KMS-11 (cell line): ENCODE measurements at regions not wholly inside any gene's neighbourhood (a gene's known extent, or its start where the extent isn't known, plus 50 kb on each side); places are given as distances from the start of the nearest gene placed in this dataset.

Experiments used
- H2AFZ ChIP-seq: fragments of 200-600 bp; sonication (generic); 2 replicates; pipeline ENCODE4 v1.6.1; 2016; ENCODE audit warnings: antibody characterized with exemption, mixed run types, low read depth
- H3K27ac ChIP-seq: fragments of 200-600 bp; sonication (generic); 2 replicates; pipeline ENCODE4 v1.6.1; 2016; ENCODE audit warnings: mild to moderate bottlenecking, mixed run types
- H3K27me3 ChIP-seq: fragments of 200-600 bp; sonication (generic); 2 replicates; pipeline ENCODE4 v1.6.1; 2017; ENCODE audit warnings: mild to moderate bottlenecking, low read depth, mixed run types, moderate library complexity; ENCODE audit not compliant: insufficient read depth
- H3K36me3 ChIP-seq: fragments of 200-600 bp; sonication (generic); 2 replicates; pipeline ENCODE4 v1.6.1; 2017; ENCODE audit warnings: mild to moderate bottlenecking, mixed run types; ENCODE audit not compliant: insufficient read depth
- H3K4me1 ChIP-seq: fragments of 200-600 bp; sonication (generic); 2 replicates; pipeline ENCODE4 v1.6.1; 2016; ENCODE audit warnings: mild to moderate bottlenecking, low read depth, mixed run types; ENCODE audit not compliant: poor library complexity, severe bottlenecking
- H3K4me2 ChIP-seq: fragments of 200-600 bp; sonication (generic); 2 replicates; pipeline ENCODE4 v1.7.0; 2016; ENCODE audit warnings: mild to moderate bottlenecking, mixed run types
- H3K4me3 ChIP-seq: fragments of 200-600 bp; sonication (generic); IDR thresholded peaks from 2 replicates; pipeline ENCODE4 v1.6.1; 2017; ENCODE audit warnings: low read depth, low read length, mixed read lengths; ENCODE audit not compliant: insufficient read depth
- H3K79me2 ChIP-seq: fragments of 200-600 bp; sonication (generic); 2 replicates; pipeline ENCODE4 v1.6.1; 2016; ENCODE audit warnings: low read depth, mixed run types; ENCODE audit not compliant: insufficient read depth
- H3K9ac ChIP-seq: fragments of 200-600 bp; sonication (generic); 2 replicates; pipeline ENCODE4 v1.6.1; 2016; ENCODE audit warnings: mild to moderate bottlenecking, mixed run types
- H4K20me1 ChIP-seq: fragments of 200-600 bp; sonication (generic); 2 replicates; pipeline ENCODE4 v1.6.1; 2016; ENCODE audit warnings: mild to moderate bottlenecking, mixed run types; ENCODE audit not compliant: insufficient read depth
- TF ChIP-seq, protein P1 (sequence below): fragments of 200-600 bp; sonication (generic); conservative IDR thresholded peaks from 2 replicates; pipeline ENCODE4 v1.6.1; 2017; ENCODE audit warnings: low read depth, mild to moderate bottlenecking, antibody characterized with exemption, low read length, moderate library complexity, mixed read lengths

DNA sequence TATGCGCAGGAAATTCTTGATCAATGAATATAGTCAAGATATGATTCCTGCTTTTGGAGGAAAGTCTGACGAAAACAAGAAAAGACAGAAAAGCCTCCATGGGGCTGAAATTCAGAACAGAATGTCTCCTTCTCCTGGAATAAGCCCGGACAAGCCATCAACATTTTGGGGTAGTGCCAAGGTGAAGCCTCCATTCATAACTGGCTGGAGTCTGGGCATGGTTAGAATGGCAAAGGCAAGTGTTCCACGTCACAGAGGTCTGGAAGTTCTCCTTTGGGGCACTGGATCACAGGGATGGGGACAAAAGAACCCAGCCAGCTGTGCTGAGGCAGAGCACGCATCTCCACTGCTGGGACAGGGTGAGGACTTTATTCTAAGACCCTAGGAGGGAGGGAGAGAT lies 505.7 kb downstream of the CMPK2 start:
- TF ChIP-seq, protein P1, sequence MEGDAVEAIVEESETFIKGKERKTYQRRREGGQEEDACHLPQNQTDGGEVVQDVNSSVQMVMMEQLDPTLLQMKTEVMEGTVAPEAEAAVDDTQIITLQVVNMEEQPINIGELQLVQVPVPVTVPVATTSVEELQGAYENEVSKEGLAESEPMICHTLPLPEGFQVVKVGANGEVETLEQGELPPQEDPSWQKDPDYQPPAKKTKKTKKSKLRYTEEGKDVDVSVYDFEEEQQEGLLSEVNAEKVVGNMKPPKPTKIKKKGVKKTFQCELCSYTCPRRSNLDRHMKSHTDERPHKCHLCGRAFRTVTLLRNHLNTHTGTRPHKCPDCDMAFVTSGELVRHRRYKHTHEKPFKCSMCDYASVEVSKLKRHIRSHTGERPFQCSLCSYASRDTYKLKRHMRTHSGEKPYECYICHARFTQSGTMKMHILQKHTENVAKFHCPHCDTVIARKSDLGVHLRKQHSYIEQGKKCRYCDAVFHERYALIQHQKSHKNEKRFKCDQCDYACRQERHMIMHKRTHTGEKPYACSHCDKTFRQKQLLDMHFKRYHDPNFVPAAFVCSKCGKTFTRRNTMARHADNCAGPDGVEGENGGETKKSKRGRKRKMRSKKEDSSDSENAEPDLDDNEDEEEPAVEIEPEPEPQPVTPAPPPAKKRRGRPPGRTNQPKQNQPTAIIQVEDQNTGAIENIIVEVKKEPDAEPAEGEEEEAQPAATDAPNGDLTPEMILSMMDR, result no peak
- Histone ChIP-seq H3K9ac (no peak overlapping the region), H4K20me1 (no peaks in the 10 kb centered on the region), H2AFZ (no peak overlapping the region), H3K79me2 (no peaks in the 10 kb centered on the region), H3K27ac (no peak overlapping the region), H3K27me3 (no peaks in the 10 kb centered on the region), H3K4me2 (no peak overlapping the region), H3K36me3 (no peaks in the 10 kb centered on the region), H3K4me3 (no peak overlapping the region), H3K4me1 (no peaks in the 10 kb centered on the region)

DNA sequence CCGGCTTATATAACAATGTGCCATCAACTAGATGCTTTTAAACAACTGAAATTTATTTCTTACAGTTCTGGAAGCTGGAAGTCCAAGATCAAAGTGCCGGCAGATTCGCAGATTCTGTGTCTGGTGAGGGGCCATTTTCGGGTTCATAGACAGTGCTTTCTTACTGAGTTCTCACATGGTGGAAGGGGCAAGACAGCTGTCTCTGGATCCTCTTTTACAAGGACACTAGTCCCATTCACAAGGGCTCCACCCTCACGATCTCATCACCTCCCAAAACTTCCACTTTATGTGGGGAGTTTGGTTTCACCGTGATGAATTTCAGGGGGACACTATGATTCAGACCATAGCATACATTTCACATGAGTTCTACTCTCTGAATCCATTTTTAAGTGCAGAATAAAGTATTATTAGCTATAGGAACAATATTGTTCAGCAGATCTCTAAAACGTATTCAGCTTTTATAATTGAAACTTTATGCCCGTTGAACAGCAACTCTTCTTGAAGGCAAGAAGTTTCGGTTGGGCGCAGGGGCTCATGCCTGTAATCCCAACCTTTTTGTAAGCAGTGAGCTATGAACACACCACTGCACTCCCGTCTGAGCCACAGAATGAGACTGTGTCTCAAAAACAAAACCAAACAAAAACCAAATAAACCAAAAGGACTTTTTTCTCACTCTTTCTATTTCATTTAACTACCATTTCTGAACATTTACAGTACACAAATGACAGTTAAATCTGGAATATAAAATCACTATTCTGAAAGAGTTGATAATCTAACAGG lies 502.8 kb downstream of the CMPK2 start:
- H3K9ac ChIP-seq, result no peak overlapping the region
- no peaks in the 10 kb centered on the region for H3K36me3 ChIP-seq
- no peak overlapping the region for H2AFZ ChIP-seq
- no peaks in the 10 kb centered on the region for H4K20me1 ChIP-seq
- no peak overlapping the region for H3K27ac ChIP-seq
- H3K27me3 ChIP-seq, result no peaks in the 10 kb centered on the region
- no peak overlapping the region for H3K4me2 ChIP-seq
- no peaks in the 10 kb centered on the region for H3K4me1 ChIP-seq
- no peak overlapping the region for H3K4me3 ChIP-seq
- H3K79me2 ChIP-seq, result no peaks in the 10 kb centered on the region
- TF ChIP-seq, protein P1, result no peak

DNA sequence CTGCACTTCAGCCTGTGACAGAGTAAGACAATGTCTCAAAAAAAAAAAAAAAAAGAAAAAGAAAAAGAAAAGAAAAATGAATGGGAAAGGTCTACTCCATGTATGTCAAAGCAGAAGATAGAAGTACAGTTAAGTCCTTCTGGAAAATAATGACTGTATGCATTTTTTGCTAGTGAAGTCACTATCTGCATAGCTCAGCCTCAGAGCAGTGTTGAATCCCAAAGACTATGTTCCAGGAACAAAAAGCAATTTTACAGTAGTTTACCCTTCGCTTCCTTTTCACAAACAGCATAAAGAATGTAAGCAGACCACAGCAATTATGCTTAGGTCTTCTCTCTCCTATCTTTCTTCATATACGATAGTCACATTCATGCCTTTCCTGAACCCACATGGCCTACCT lies 497.4 kb downstream of the CMPK2 start:
- H3K4me3 ChIP-seq, result no peak overlapping the region
- no peaks in the 10 kb centered on the region for H3K27me3 ChIP-seq
- no peaks in the 10 kb centered on the region for H3K36me3 ChIP-seq
- no peak overlapping the region for H3K27ac ChIP-seq
- H3K9ac ChIP-seq, result no peak overlapping the region
- no peak overlapping the region for H3K4me2 ChIP-seq
- H2AFZ ChIP-seq, result no peak overlapping the region
- no peaks in the 10 kb centered on the region for H3K79me2 ChIP-seq
- no peaks in the 10 kb centered on the region for H4K20me1 ChIP-seq
- no peaks in the 10 kb centered on the region for H3K4me1 ChIP-seq
- TF ChIP-seq, protein P1, result no peak

DNA sequence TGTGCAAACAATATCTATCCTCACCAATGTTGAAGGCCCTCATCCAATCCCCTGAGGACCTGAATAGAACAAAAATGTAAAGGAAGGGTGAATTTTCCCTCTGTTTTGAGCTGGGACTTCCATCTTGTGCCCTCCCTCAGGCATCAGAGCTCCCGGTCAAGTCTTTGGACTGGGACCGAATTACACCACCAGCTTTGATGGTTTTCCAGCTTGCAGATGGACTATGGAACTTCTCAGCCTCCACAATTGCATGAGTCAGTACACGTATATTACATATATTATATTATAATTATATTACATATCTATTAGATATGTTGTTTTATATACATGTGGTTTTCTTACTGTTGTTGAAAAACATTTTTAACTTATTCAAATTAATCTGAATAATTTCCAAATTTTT lies 496.4 kb downstream of the CMPK2 start:
- Histone ChIP-seq H3K27ac (no peak overlapping the region), H4K20me1 (no peaks in the 10 kb centered on the region), H3K4me1 (no peaks in the 10 kb centered on the region), H3K36me3 (no peaks in the 10 kb centered on the region), H2AFZ (no peak overlapping the region), H3K27me3 (no peaks in the 10 kb centered on the region), H3K4me2 (no peak overlapping the region), H3K4me3 (no peak overlapping the region), H3K9ac (no peak overlapping the region), H3K79me2 (no peaks in the 10 kb centered on the region)
- TF ChIP-seq, protein P1, result no peak
